ENCODE measurements at regions not wholly inside any gene's neighbourhood (a gene's known extent, or its start where the extent isn't known, plus 50 kb on each side); places are given as distances from the start of the nearest gene placed in this dataset.

GRCh38 chr2:16719485-16719808, 53.8 kb upstream of the CYRIA start:
- no peak overlapping the region for H2AFZ ChIP-seq (ENCODE audit: low read depth, low read length, severe bottlenecking)
- no peaks in the 10 kb centered on the region for H3K9me2 ChIP-seq (replicated peaks; ENCODE audit: insufficient read depth, low read length)
- no peaks in the 10 kb centered on the region for H3K79me2 ChIP-seq (ENCODE audit: insufficient read depth, low read length)
- TF ChIP-seq EZH2phosphoT487 (conservative IDR thresholded peaks at IDR 0.05; ENCODE audit: low read length) (no peak), CTCF (IDR thresholded peaks at IDR 0.05; ENCODE audit: insufficient read depth, low read length, poor library complexity, severe bottlenecking) (no peak)
- H3F3A ChIP-seq (ENCODE audit: insufficient read depth): no peaks in the 10 kb centered on the region
- H3K27ac ChIP-seq (ENCODE audit: low read depth, low read length): no peak overlapping the region
- no peaks in the 10 kb centered on the region for H3K27me3 ChIP-seq (ENCODE audit: low read length)
- H3K4me3 ChIP-seq (ENCODE audit: insufficient read depth, low read length, poor library complexity, severe bottlenecking): no peak overlapping the region
- no peaks in the 10 kb centered on the region for H4K20me1 ChIP-seq (ENCODE audit: low read depth, low read length)
- no peak overlapping the region for H3K4me2 ChIP-seq (ENCODE audit: low read depth, low read length, poor library complexity, severe bottlenecking)
- no peak overlapping the region for H3K9ac ChIP-seq (ENCODE audit: low read length)
- H3K9me3 ChIP-seq (ENCODE audit: insufficient read depth, low read length): no peaks in the 10 kb centered on the region
- no peaks in the 10 kb centered on the region for H3K36me3 ChIP-seq (ENCODE audit: low read length)

- H3K9me3 ChIP-seq (ENCODE audit: insufficient read depth, low read length): no peaks in the 10 kb centered on the region
- H3K4me2 ChIP-seq (ENCODE audit: low read depth, low read length, poor library complexity, severe bottlenecking): no peak overlapping the region
- no peaks in the 10 kb centered on the region for H4K20me1 ChIP-seq (ENCODE audit: low read depth, low read length)
- H3K27ac ChIP-seq (ENCODE audit: low read depth, low read length): no peak overlapping the region
- no peak overlapping the region for H2AFZ ChIP-seq (ENCODE audit: low read depth, low read length, severe bottlenecking)
- no peak overlapping the region for H3K9ac ChIP-seq (ENCODE audit: low read length)
- no peaks in the 10 kb centered on the region for H3K9me2 ChIP-seq (replicated peaks; ENCODE audit: insufficient read depth, low read length)
- H3F3A ChIP-seq (ENCODE audit: insufficient read depth): no peaks in the 10 kb centered on the region
- no peaks in the 10 kb centered on the region for H3K27me3 ChIP-seq (ENCODE audit: low read length)
- H3K36me3 ChIP-seq (ENCODE audit: low read length): no peaks in the 10 kb centered on the region
- no peak for TF ChIP-seq EZH2phosphoT487 (conservative IDR thresholded peaks at IDR 0.05; ENCODE audit: low read length)
- no peak for TF ChIP-seq CTCF (IDR thresholded peaks at IDR 0.05; ENCODE audit: insufficient read depth, low read length, poor library complexity, severe bottlenecking)
- no peaks in the 10 kb centered on the region for H3K79me2 ChIP-seq (ENCODE audit: insufficient read depth, low read length)
- no peak overlapping the region for H3K4me3 ChIP-seq (ENCODE audit: insufficient read depth, low read length, poor library complexity, severe bottlenecking)
These were observed 53.2 kb upstream of the CYRIA start for GRCh38 chr2:16718576-16719484.

GRCh38 chr2:16717477-16717876, 51.8 kb upstream of the CYRIA start:
- H3K9ac ChIP-seq (ENCODE audit: low read length): no peak overlapping the region
- no peaks in the 10 kb centered on the region for H3K79me2 ChIP-seq (ENCODE audit: insufficient read depth, low read length)
- no peak overlapping the region for H2AFZ ChIP-seq (ENCODE audit: low read depth, low read length, severe bottlenecking)
- no peaks in the 10 kb centered on the region for H3F3A ChIP-seq (ENCODE audit: insufficient read depth)
- H3K36me3 ChIP-seq (ENCODE audit: low read length): no peaks in the 10 kb centered on the region
- H3K4me3 ChIP-seq (ENCODE audit: insufficient read depth, low read length, poor library complexity, severe bottlenecking): no peak overlapping the region
- no peak for TF ChIP-seq CTCF (IDR thresholded peaks at IDR 0.05; ENCODE audit: insufficient read depth, low read length, poor library complexity, severe bottlenecking)
- no peak for TF ChIP-seq EZH2phosphoT487 (conservative IDR thresholded peaks at IDR 0.05; ENCODE audit: low read length)
- H4K20me1 ChIP-seq (ENCODE audit: low read depth, low read length): no peaks in the 10 kb centered on the region
- H3K9me3 ChIP-seq (ENCODE audit: insufficient read depth, low read length): no peaks in the 10 kb centered on the region
- no peaks in the 10 kb centered on the region for H3K9me2 ChIP-seq (replicated peaks; ENCODE audit: insufficient read depth, low read length)
- no peaks in the 10 kb centered on the region for H3K27me3 ChIP-seq (ENCODE audit: low read length)
- H3K4me2 ChIP-seq (ENCODE audit: low read depth, low read length, poor library complexity, severe bottlenecking): no peak overlapping the region
- H3K27ac ChIP-seq (ENCODE audit: low read depth, low read length): no peak overlapping the region

Data from SU-DHL-6 (cell line).